Right ventricle myocardium inferior (tissue), 1 donor: ENCODE measurements at regions not wholly inside any gene's neighbourhood (a gene's known extent, or its start where the extent isn't known, plus 50 kb on each side); places are given as distances from the start of the nearest gene placed in this dataset.
"Not testable (repeated sequence)": the region's sequence is repeated elsewhere in the genome, so short reads cannot be mapped to it uniquely, and the experiment has no call there.

Experiments used
- ATAC-seq: fragments of 200-7000 bp; cut with Tn5 transposase; one replicate; pipeline ENCODE4 v1.9.1; 2020; ENCODE audit warnings: mild to moderate bottlenecking, moderate library complexity
- DNase-seq: peaks from one replicate; pipeline ENCODE4 v3.0.0; 2021; ENCODE audit errors: missing footprints
- intact Hi-C: fragments of 100-400 bp; cut with DNase I; formaldehyde crosslinking; loops from one replicate; pipeline ENCODE4 v1.11.0; 2022
- donor health status: DM: no; HTN: yes; CAD: no; lungs with severe emphysema.

- no peak for DNase-seq
- intact Hi-C loops, result no loop called here
- no peak for ATAC-seq
Observed at GRCh38 chr16:60285794-60286193, 1551.7 kb upstream of the GOT2 start.

DNA sequence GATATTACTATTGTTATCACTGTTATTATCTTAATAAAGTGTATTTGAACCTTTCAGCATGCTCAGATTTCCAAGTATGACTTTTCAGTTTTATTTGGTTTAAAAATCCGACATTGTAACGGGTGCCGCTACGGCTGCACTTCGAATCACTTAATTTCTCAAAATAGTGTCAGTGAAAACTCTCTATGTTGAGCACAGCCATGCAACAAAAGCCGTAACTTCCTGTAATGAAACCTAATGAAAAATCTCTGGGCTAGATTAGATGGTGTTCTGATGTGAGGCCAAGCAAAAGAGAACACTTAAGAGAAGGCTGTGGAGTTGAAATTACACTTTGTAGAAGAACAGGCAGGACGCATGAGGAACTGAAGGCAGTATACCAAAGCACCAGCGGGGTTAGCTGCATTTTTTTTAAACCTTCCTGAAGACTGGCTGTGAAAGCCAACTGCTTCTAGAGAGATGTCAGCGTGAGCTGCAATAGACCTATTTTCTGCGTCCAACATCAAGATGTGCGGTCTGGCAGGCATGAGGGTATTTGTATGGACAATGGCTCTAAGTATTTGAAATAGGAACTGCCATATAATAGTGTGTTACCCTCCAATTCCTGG is 1545.0 kb upstream of the GOT2 start:
- DNase-seq, result no peak
- no peak for ATAC-seq
- intact Hi-C loops, result no loop called here

GRCh38 chr16:60274431-60275019 is 1540.4 kb upstream of the GOT2 start:
- intact Hi-C loops, result no loop called here
- ATAC-seq (no peak), DNase-seq (no peak)

DNA sequence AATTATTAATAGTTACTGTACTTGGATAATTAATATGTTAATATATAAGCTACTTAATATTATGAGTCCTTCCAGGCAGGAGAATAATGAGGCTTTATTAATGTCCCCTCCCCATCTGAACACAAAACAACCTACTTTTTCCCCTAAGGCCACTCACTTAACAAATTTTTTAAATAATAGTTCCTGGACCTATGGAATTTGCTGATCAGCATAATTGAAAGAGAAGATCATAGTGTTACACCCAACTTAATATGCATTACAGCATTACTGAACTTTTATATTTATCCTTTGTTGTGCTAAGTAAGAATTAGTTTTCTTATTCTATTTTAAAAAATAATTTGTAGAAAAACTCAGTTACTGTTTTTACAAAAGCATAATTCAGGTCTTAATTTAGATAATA is 1537.7 kb upstream of the GOT2 start:
- DNase-seq (no peak), ATAC-seq (no peak)
- intact Hi-C loops, result no loop called here

GRCh38 chr16:60271025-60271771 is 1537.1 kb upstream of the GOT2 start:
- intact Hi-C loops, result no loop called here
- no peak for DNase-seq
- no peak for ATAC-seq

DNA sequence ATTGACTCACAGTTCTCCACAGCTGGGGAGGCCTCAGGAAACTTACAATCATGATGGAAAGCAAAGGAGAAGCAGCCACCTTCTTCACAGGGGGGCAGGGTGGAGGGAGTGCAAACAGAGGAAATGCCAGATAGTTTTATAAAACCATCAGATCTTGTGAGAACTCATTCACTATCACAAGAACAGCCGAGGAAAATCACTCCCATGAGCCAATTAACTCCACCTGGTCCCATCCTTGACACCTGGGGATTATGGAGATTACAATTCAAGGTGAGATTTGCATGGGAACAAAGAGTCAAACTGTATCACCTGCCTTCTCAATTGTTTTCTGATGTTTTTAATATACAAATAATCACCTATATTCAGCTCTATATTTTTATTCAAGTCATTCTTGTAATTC is 1527.3 kb upstream of the GOT2 start:
- ATAC-seq (no peak), DNase-seq (no peak)
- intact Hi-C loops, result no loop called here

GRCh38 chr16:60259956-60260355 is 1525.8 kb upstream of the GOT2 start:
- ATAC-seq (no peak), DNase-seq (no peak)
- intact Hi-C loops, result no loop called here

GRCh38 chr16:60246086-60246485 is 1512.0 kb upstream of the GOT2 start:
- intact Hi-C loops, result no loop called here
- DNase-seq (no peak), ATAC-seq (no peak)

- intact Hi-C loops, result no loop called here
- ATAC-seq, result no peak
- no peak for DNase-seq
Observed at GRCh38 chr16:60241671-60242070, 1507.6 kb upstream of the GOT2 start.

- intact Hi-C loops, result no loop called here
- no peak for ATAC-seq
- DNase-seq, result no peak
Observed at GRCh38 chr16:60230666-60231065, 1496.5 kb upstream of the GOT2 start.

GRCh38 chr16:60225541-60225940 is 1491.4 kb upstream of the GOT2 start:
- intact Hi-C loops, result no loop called here
- ATAC-seq (no peak), DNase-seq (no peak)

DNA sequence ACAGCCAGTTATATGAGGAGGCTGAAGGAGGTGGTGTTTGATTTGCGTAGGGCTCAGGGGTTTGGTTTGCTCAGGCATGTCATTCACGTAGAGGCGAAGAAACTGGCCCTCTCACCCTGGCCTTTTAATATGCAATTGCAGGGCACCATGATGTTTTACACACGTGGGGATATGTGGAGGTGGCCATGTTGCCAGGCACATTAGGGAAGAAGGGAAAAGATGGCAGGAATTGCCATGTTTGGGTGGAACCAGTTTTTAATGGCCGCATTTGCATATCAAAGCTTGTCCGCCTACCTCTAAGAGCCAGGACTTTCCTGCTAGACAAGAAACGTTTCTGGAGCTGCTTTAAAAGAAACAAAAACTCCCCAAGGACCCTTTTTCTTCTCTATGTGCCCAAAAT is 1483.7 kb upstream of the GOT2 start:
- ATAC-seq, result no peak
- intact Hi-C loops, result no loop called here

GRCh38 chr16:60214311-60214710 is 1480.2 kb upstream of the GOT2 start:
- DNase-seq (no peak), ATAC-seq (no peak)
- intact Hi-C loops, result no loop called here

More for the DNA sequence above, 1483.7 kb upstream of the GOT2 start:
- no peak for DNase-seq

DNA sequence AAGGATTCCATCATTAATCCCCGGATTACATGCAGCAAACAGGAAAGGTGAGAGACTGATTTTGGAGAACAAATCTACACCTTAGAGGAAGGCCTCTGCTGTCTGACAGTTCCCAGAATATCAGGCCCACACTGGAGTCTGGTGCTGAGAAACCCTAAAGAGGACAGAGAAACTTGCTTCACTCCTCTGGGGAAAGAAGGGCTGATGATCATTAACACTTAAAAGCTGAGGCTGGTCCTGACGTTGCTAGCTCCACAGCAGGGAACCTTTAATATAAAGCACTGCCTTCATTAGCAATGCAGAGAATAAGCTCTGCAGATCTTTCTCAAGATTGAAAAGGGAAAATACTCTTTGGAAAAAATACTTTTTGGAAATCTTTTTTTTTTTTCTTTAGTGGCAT is 1472.4 kb upstream of the GOT2 start:
- intact Hi-C loops, result no loop called here
- no peak for ATAC-seq
- no peak for DNase-seq

GRCh38 chr16:60204181-60204580 is 1470.1 kb upstream of the GOT2 start:
- intact Hi-C loops, result no loop called here
- no peak for ATAC-seq

DNA sequence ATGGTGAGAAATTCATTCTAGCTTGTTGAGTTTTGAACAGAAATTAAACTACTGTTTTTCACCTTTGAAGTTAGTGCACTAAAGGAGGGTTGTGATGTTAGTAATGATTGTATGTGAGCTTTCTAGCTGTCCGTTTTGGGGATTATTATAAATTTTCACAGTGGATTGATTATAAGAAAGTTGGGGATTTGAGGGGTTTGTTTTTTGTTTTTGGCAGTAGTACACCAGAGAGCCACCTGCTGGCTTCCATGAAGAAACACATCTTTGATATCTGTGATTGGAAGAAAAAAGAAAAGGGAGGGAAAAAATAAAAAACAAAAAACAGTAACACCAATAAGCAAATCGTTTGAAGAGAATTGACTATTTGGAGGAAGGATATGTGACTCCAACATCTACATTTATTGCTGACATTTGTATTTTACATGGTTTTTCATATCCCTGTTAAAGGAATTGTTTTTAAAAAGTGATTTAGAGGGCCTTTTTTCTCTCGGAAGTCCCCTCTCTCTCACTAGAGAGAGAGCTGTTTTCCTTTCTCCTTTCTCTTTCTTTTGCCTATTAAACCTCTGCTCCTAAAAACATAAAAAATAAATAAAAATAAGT is 1469.5 kb upstream of the GOT2 start:
- intact Hi-C loops, result no loop called here
- ATAC-seq (no peak), DNase-seq (no peak)

More at GRCh38 chr16:60204181-60204580, 1470.1 kb upstream of the GOT2 start:
- DNase-seq, result no peak

DNA sequence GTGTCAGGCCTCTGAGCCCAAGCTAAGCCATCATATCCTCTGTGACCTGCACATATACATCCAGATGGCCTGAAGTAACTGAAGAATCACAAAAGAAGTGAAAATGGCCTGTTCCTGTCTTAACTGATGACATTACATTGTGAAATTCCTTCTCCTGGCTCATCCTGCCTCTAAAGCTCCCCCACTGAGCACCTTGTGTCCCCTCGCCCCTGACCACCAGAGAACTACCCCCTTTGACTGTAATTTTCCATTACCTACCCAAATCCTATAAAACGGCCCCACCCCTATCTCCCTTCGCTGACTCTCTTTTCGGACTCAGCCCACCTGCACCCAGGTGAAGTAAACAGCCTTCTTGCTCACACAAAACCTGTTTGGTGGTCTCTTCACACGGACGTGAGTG is 1466.6 kb upstream of the GOT2 start:
- DNase-seq, intact Hi-C loops, ATAC-seq: not testable (repeated sequence)

DNA sequence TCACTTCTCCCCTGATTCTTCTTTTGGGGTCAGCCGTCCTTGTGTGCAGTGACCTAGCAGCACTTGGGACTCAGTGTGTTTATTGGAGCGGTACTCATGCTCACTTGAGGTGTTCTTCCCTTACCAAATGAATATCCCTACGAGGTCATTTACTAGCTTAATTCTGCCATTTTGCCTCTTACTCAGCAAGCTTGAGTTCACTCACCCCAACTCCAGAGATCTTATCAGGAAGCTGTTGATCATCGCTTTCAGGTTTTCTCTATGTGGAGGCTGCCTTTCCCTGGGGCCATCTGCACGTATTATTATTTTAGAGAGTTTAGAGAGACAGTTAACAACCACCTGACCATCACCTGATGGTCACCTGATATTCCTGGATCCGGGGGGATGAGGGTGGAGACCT is 1466.0 kb upstream of the GOT2 start:
- intact Hi-C loops, result no loop called here
- ATAC-seq, result no peak

GRCh38 chr16:60199150-60199549 is 1465.0 kb upstream of the GOT2 start:
- intact Hi-C loops, result no loop called here
- ATAC-seq, result no peak
- no peak for DNase-seq

More for the DNA sequence above, 1466.0 kb upstream of the GOT2 start:
- no peak for DNase-seq

DNA sequence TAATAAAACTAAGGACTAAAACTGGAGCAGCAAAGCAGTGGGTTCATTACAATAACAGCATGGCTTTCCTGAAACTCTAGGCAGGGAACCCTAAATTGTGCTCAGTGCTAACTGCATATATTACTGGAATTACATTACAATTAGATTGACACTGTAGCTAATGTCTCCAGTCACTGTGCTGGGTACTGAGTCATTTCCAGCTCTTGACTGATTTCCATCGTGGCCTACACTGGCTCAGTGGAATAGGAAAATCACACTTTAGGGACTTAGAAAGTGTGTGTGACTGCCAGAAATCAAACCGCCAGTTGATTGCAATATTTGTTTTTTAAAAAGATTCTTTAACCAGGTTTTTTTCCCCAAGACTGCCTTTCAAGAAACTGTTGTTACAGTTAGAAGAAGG is 1447.4 kb upstream of the GOT2 start:
- no peak for DNase-seq
- intact Hi-C loops, result no loop called here
- no peak for ATAC-seq
